ENCODE measurements at regions not wholly inside any gene's neighbourhood (a gene's known extent, or its start where the extent isn't known, plus 50 kb on each side); places are given as distances from the start of the nearest gene placed in this dataset.
"Not testable (repeated sequence)": the region's sequence is repeated elsewhere in the genome, so short reads cannot be mapped to it uniquely, and the experiment has no call there.

GRCh38 chr18:73352546-73352945 is 484.8 kb upstream of the NETO1 start:
- no peak for DNase-seq (ENCODE audit: low read depth in 2 of 2, low spot score in 1 of 2)

- no peak for DNase-seq (ENCODE audit: low read depth in 2 of 2, low spot score in 1 of 2)
Measured at GRCh38 chr18:73340135-73340977, 472.6 kb upstream of the NETO1 start.

DNA sequence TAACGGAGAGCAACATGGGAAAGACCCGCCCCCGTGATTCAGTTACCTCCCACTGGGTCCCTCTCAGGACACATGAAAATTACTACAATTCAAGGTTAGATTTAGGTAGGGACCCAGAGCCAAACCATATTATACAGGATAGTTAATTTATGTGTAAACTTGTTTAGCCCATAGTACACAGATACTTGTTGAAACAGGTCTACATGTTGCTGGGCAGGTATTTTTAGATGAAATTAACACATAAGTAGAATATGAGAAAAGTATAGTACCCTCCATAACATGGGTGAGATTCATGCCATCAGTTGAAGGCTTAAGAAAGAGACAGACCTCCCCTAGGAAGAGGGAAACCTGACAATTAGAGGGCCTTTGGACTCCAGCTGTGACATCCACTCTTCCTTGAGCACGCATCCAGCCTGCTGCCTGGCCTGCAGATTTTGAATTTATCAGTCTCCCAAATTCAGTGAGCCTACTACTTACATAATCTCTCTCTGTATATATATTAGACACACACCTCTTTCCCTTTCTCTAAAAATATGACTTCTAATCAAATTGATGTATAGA is 463.5 kb upstream of the NETO1 start:
- DNase-seq (ENCODE audit: low read depth in 2 of 2, low spot score in 1 of 2): no peak

DNA sequence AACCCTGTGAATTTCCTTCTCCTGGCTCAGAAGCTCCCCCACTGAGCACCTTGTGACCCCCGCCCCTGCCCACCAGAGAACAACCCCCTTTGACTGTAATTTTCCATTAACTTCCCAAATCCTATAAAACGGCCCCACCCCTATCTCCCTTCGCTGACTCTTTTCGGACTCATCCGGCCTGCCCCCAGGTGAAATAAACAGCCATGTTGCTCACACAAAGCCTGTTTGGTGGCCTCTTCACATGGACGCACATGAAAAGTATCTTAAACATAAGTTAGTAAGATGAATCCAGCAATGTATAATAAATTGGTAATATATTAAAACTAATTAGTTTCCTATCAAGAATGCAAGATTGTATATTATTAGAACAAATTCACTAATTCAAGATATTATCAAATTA is 462.3 kb upstream of the NETO1 start:
- not testable (repeated sequence) for DNase-seq (ENCODE audit: low read depth in 2 of 2, low spot score in 1 of 2)

DNA sequence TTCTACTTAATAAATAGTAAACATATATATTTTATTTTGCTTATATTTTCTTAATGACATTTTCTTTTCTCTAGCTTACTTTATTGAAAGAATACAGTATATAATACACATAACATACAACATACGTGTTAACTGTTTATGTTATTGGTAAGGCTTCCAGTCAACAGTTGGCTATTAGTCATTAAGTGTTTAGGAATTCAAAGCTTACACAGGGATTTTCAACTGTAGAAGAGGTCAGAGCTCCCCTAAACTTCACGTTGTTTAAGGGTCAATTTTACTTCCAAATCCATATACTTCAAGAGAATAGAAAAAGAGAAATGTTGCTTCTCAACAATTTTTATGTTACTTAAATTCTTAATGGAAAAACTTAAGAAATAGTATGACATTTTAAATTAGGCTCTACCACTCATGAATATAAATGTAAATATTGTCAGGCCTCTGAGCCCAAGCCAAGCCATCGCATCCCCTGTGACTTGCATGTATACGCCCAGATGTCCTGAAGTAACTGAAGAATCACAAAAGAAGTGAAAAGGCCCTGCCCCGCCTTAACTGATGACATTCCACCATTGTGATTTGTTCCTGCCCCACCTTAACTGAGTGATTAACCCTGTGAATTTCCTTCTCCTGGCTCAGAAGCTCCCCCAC is 456.5 kb upstream of the NETO1 start:
- DNase-seq (ENCODE audit: low read depth in 2 of 2, low spot score in 1 of 2): not testable (repeated sequence)

- no peak for DNase-seq (ENCODE audit: low read depth in 2 of 2, low spot score in 1 of 2)
Measured at GRCh38 chr18:73318739-73319479, 451.1 kb upstream of the NETO1 start.

GRCh38 chr18:73316513-73316912 is 448.7 kb upstream of the NETO1 start:
- no peak for DNase-seq (ENCODE audit: low read depth in 2 of 2, low spot score in 1 of 2)

GRCh38 chr18:73315381-73315780 is 447.6 kb upstream of the NETO1 start:
- no peak for DNase-seq (ENCODE audit: low read depth in 2 of 2, low spot score in 1 of 2)

DNA sequence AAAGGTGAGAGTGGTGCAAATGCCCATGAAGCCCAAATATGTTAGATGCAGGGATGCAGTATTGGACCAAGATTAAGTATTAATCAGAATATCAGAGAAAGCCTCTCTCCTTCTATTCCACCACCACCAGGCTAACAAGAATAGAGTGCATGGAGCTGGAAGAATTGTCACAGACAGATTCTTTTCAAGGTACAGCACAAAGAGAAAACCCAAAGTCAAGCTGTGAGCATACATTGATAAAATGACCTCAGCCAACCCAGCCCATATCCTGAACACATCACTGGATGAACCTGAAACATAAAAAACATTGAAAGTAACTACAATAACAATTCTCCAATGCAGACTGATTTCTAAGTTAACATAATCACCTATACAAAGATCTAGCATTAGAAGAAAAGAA is 445.7 kb upstream of the NETO1 start:
- no peak for DNase-seq (ENCODE audit: low read depth in 2 of 2, low spot score in 1 of 2)

DNA sequence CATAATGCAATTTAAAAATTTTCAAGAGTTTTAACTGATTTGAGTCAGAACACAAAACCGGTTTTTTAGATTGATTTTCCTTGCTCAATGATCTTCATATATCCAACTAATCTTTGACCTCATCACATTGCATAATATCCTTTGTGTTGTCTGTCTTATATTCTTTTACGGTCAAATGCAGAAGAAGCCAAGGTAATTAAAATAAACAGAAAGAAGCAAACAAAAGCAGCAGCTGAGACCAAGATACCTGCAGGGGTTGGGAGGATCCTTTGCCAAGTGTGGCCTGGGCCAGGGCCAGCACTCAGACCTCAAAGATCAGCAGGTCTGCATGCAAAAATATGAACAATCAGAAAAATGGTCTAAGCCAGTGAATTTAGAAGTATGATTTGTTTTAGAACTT is 428.9 kb upstream of the NETO1 start:
- DNase-seq (ENCODE audit: low read depth in 2 of 2, low spot score in 1 of 2): no peak

DNA sequence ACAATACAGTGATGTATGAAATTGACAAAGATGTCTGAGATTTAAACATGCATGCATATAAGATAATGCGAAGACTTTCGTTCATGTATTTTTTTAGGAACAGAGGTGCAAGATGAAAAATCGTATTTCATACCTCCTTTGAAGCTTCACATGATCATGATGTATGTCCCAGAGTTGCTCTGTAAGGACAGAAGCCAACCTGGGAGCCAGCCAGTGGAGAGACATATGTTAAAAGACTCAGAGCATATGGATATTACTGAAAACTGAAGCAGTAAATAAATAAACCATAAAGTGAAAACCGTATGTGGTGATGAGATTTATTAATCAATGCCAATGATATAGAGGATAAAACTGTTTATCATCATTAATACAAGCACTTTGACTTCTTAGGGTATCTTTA is 424.4 kb upstream of the NETO1 start:
- DNase-seq (ENCODE audit: low read depth in 2 of 2, low spot score in 1 of 2): no peak

DNA sequence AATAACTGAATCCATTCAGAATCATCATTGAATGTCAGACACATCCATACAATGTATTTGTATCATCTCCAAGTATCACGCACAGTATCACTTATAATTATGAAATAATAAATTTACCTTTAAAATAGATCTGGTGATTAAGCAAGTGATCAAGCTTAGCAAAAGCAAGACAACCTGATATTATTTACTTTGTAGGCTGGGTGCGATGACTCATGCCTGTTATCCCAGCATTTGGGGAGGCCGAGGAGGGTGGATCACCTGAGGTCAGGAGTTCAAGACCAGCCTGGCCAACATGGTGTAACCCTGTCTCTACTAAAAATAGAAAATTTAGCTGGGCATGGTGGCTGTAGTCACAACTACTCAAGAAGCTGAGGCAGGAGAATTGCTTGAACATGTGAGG is 421.0 kb upstream of the NETO1 start:
- DNase-seq (ENCODE audit: low read depth in 2 of 2, low spot score in 1 of 2): no peak

DNA sequence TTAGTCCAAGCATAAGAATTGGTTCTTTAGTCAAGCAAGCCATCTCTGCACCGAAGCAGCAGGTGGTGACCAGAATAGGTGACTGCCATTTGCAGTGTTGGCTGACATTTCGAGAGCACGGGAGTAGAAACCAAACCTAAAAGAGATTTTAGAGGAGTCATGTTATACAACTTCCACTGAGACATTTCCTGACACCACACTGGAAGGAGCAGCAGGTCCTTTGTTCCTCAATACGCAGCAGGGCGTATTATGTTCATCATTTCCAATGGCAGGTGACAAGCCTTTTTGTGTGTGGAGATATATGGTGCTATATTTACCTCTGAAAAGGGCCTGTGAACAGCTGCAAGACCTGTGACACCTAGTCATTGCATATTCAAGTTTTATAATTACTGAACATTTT is 418.8 kb upstream of the NETO1 start:
- no peak for DNase-seq (ENCODE audit: low read depth in 2 of 2, low spot score in 1 of 2)

- DNase-seq (ENCODE audit: low read depth in 2 of 2, low spot score in 1 of 2): no peak
Measured at GRCh38 chr18:73283788-73284187, 416.0 kb upstream of the NETO1 start.

- no peak for DNase-seq (ENCODE audit: low read depth in 2 of 2, low spot score in 1 of 2)
Measured at GRCh38 chr18:73283032-73283431, 415.2 kb upstream of the NETO1 start.

GRCh38 chr18:73279498-73279897 is 411.7 kb upstream of the NETO1 start:
- DNase-seq (ENCODE audit: low read depth in 2 of 2, low spot score in 1 of 2): no peak

DNA sequence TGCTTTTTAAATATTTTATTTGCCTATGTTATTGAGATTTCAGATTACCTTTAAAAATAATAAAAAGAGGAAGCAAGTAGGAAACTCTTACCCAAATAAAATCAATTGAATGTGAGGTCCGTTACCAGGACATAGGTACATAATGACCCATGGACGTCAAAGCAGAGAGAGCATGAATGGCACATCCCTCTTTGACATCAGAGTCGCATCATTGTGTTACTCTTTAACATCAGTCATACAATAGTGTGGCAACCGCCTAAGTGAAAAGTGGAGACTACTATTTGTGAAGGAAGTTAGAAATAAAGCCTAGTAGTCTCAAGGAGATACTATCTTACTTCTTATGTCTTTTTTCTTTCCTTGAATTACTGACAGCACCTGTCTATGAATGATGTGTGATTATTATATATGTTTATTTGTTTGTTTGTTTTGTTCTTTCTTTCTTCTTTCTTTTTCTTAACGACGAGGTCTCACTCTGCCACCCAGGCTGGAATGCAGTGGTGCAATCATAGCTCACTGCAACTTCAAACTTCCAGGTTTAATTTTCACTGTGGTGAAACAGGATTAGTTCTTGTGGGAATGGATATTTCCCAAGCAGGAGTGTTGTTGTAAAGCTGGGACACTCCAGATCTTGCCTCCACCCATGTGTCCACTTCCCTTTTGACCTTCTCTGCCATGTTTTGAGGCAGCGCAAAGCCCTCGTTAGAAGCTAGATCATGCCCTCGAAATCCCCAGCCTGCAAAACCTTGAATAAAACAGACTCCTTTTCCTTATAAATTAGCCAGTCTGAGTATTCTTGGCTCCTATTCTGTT is 407.2 kb upstream of the NETO1 start:
- no peak for DNase-seq (ENCODE audit: low read depth in 2 of 2, low spot score in 1 of 2)

- DNase-seq (ENCODE audit: low read depth in 2 of 2, low spot score in 1 of 2): no peak
Measured at GRCh38 chr18:73270920-73271634, 403.3 kb upstream of the NETO1 start.

DNA sequence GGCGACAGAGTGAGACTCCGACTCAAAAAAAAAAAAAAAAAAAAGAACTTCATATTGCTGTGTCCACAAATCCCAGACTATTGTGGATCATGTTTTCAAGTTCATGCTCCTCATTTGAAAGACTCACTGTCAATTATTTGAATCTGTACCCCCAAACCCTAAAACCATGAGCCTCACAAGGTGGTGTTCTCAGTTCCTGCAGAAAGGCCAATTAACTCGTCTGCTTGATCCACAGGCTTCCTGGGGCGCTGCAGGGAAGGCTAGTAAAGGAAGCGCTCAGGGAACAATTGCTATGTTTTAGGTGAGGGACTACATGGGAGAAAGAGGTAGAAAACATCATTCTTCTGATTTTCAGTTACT is 396.8 kb upstream of the NETO1 start:
- DNase-seq (ENCODE audit: low read depth in 2 of 2, low spot score in 1 of 2): no peak

GRCh38 chr18:73261923-73262322 is 394.1 kb upstream of the NETO1 start:
- no peak for DNase-seq (ENCODE audit: low read depth in 2 of 2, low spot score in 1 of 2)

All from stimulated activated CD8-positive, alpha-beta memory T cell treated with anti-CD3 and anti-CD28 coated beads, Interleukin-4, amount 100 ng/mL, for 4 hours (primary cell).